ENCODE measurements at regions not wholly inside any gene's neighbourhood (a gene's known extent, or its start where the extent isn't known, plus 50 kb on each side); places are given as distances from the start of the nearest gene placed in this dataset.

DNA sequence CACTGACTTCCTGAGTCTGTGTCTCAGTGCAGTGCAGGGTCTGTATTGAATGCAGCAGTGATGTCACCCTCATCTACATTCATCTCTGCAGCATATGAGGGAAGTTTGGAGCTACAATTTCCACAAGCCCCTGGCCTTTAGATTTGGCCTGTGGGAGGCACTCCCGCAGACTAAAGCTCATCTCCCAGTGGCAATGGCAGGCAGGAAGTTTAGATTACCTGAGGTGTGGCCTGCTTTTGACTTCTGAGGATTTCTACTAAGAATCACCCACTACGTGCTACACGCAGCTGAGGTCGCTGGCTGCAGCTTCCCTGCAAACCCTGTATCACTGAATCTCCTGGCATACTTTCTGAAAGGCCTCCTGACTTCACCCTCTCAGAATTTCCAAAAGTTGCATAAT lies 202.2 kb upstream of the PRKD1 start:
- no peak for TF ChIP-seq POLR2A (IDR thresholded peaks at IDR 0.05)
- TF ChIP-seq, protein P1, sequence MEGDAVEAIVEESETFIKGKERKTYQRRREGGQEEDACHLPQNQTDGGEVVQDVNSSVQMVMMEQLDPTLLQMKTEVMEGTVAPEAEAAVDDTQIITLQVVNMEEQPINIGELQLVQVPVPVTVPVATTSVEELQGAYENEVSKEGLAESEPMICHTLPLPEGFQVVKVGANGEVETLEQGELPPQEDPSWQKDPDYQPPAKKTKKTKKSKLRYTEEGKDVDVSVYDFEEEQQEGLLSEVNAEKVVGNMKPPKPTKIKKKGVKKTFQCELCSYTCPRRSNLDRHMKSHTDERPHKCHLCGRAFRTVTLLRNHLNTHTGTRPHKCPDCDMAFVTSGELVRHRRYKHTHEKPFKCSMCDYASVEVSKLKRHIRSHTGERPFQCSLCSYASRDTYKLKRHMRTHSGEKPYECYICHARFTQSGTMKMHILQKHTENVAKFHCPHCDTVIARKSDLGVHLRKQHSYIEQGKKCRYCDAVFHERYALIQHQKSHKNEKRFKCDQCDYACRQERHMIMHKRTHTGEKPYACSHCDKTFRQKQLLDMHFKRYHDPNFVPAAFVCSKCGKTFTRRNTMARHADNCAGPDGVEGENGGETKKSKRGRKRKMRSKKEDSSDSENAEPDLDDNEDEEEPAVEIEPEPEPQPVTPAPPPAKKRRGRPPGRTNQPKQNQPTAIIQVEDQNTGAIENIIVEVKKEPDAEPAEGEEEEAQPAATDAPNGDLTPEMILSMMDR (IDR thresholded peaks at IDR 0.05), result no peak
